Spleen (tissue), 7 donors: ENCODE measurements at regions not wholly inside any gene's neighbourhood (a gene's known extent, or its start where the extent isn't known, plus 50 kb on each side); places are given as distances from the start of the nearest gene placed in this dataset.

ENCODE experiments used
- CTCF ChIP-seq, 11 experiments: fragments of 200-600 bp in 7 of 11; fragments of 450-650 bp in 4 of 11; sonication (generic) in 4 of 11; IDR thresholded peaks in 8 of 11; conservative IDR thresholded peaks in 3 of 11; 1 replicate in 7 of 11; 2 replicates in 4 of 11; pipeline versions ENCODE4 v1.4.0 to v1.8.0; 2016 to 2021; ENCODE audit warnings: antibody characterized with exemption in 11 of 11, inconsistent platforms in 4 of 11, mild to moderate bottlenecking in 1 of 11
- POLR2A ChIP-seq, 3 donors: fragments of 450-650 bp; IDR thresholded peaks; one replicate each; pipeline ENCODE4 v1.5.1; 2017; ENCODE audit warnings: antibody characterized with exemption in 3 of 3, mild to moderate bottlenecking in 1 of 3
- POLR2AphosphoS5 ChIP-seq, 3 donors: sonication (generic); formaldehyde crosslinking; IDR thresholded peaks; one replicate each; pipeline ENCODE4 v1.5.1; 2017; ENCODE audit warnings: antibody characterized with exemption in 3 of 3
- donor health status: DM: no; HTN: no; CAD: no; lungs with moderate emphysema.
- donor health status: DM: no; HTN: no; CAD: no.
- donor health status: DM: no; HTN: no; CAD: no.

GRCh38 chr11:42390116-42390515, 921.7 kb upstream of the API5 start:
- TF ChIP-seq CTCF (IDR thresholded peaks at IDR 0.05 in 8 of 11, conservative IDR thresholded peaks at IDR 0.05 in 3 of 11) (no peak), POLR2AphosphoS5 (IDR thresholded peaks at IDR 0.05) (no peak), POLR2A (IDR thresholded peaks at IDR 0.05) (no peak)
